ENCODE measurements at regions not wholly inside any gene's neighbourhood (a gene's known extent, or its start where the extent isn't known, plus 50 kb on each side); places are given as distances from the start of the nearest gene placed in this dataset.

GRCh38 chr2:239488125-239488524, 87.3 kb upstream of the HDAC4 start:
- no peak for TF ChIP-seq GATA3 (IDR thresholded peaks at IDR 0.05; ENCODE audit: low read depth, low read length)
- no peak for TF ChIP-seq GATA2 (IDR thresholded peaks at IDR 0.05; ENCODE audit: low read depth, low read length)

Data from SH-SY5Y (cell line).